OCI-LY7 (cell line): ENCODE measurements at regions not wholly inside any gene's neighbourhood (a gene's known extent, or its start where the extent isn't known, plus 50 kb on each side); places are given as distances from the start of the nearest gene placed in this dataset.

Experiments
- BruUV-seq: library from RNA; stranded (reverse); fragments of 400-500 nt; replicated peaks from 2 replicates; lab custom pipeline; 2021; lab: Mats Ljungman, UMichigan
- CTCF ChIA-PET: fragments of 300-600 bp; sonication (Branson Sonifier 250); formaldehyde crosslinking; loops from one replicate; lab custom pipeline; 2022; ENCODE audit warnings: antibody characterized with exemption; ENCODE audit not compliant: unreplicated experiment; lab: Charles Lee
- POLR2A ChIA-PET: fragments of 300-600 bp; sonication (Branson Sonifier 250); formaldehyde crosslinking; loops from one replicate; lab custom pipeline; 2022; ENCODE audit warnings: antibody characterized with exemption; lab: Charles Lee
- DNase-seq: peaks from one replicate; pipeline ENCODE4 v3.0.0-alpha.2; 2015; ENCODE audit warnings: low spot score
- H2AFZ ChIP-seq: fragments of 200-600 bp; sonication (generic), shearing (Covaris generic); 2 replicates; pipeline ENCODE4 v1.6.1; 2014; ENCODE audit warnings: mild to moderate bottlenecking, antibody characterized with exemption, low read length, moderate library complexity
- H3K27ac ChIP-seq: fragments of 200-600 bp; sonication (generic); 2 replicates; pipeline ENCODE4 v1.5.1; 2014; ENCODE audit warnings: mixed run types, low read depth, mild to moderate bottlenecking, moderate library complexity, low read length, inconsistent platforms; ENCODE audit not compliant: poor library complexity, severe bottlenecking
- H3K36me3 ChIP-seq: fragments of 200-600 bp; sonication (generic); 2 replicates; pipeline ENCODE4 v1.6.1; 2014; ENCODE audit warnings: mild to moderate bottlenecking, antibody characterized with exemption, low read length, moderate library complexity, mixed read lengths; ENCODE audit not compliant: insufficient read depth
- H3K4me1 ChIP-seq: fragments of 200-600 bp; sonication (generic); 2 replicates; pipeline ENCODE4 v1.5.1; 2014; ENCODE audit warnings: mild to moderate bottlenecking, low read length; ENCODE audit not compliant: insufficient read depth, poor library complexity, severe bottlenecking
- H3K4me2 ChIP-seq: fragments of 200-600 bp; sonication (generic); 2 replicates; pipeline ENCODE4 v1.6.1; 2014; ENCODE audit warnings: mild to moderate bottlenecking, low read length
- H3K4me3 ChIP-seq: fragments of 200-600 bp; sonication (generic); 2 replicates; pipeline ENCODE4 v1.5.1; 2014; ENCODE audit warnings: mild to moderate bottlenecking, low read depth, low read length; ENCODE audit not compliant: poor library complexity, severe bottlenecking
- H3K79me2 ChIP-seq: fragments of 200-600 bp; sonication (generic); 2 replicates; pipeline ENCODE4 v1.6.1; 2016; ENCODE audit warnings: low read depth, mild to moderate bottlenecking, low read length, moderate library complexity, mixed read lengths; ENCODE audit not compliant: insufficient read depth
- H3K9me2 ChIP-seq: fragments of 200-600 bp; sonication (generic); 2 replicates; pipeline ENCODE4 v1.6.1; 2016; ENCODE audit warnings: mild to moderate bottlenecking, low read length, mixed read lengths; ENCODE audit not compliant: insufficient read depth
- H3K9me3 ChIP-seq: fragments of 200-600 bp; sonication (generic); 2 replicates; pipeline ENCODE4 v1.6.1; 2014; ENCODE audit warnings: mild to moderate bottlenecking, mixed run types, low read length, mixed read lengths
- H4K20me1 ChIP-seq: fragments of 200-600 bp; sonication (generic); 2 replicates; pipeline ENCODE4 v1.6.1; 2014; ENCODE audit warnings: mild to moderate bottlenecking, antibody characterized with exemption, low read length, moderate library complexity, mixed read lengths; ENCODE audit not compliant: insufficient read depth
- EZH2phosphoT487 ChIP-seq: fragments of 200-600 bp; sonication (generic); IDR thresholded peaks from 2 replicates; pipeline ENCODE4 v1.6.1; 2018; ENCODE audit warnings: low read depth, borderline replicate concordance, mild to moderate bottlenecking, mixed run types, antibody characterized with exemption, low read length, moderate library complexity, mixed read lengths
- intact Hi-C: fragments of 100-400 bp; cut with micrococcal nuclease; formaldehyde crosslinking; loops from one replicate; pipeline ENCODE4 v1.10.0; 2022; ENCODE audit not compliant: unreplicated experiment
- TF ChIP-seq, protein P1 (sequence below): fragments of 200-600 bp; sonication (generic); conservative IDR thresholded peaks from 2 replicates; pipeline ENCODE4 v1.5.1; 2014; ENCODE audit warnings: mild to moderate bottlenecking, antibody characterized with exemption, low read length, moderate library complexity, mixed read lengths

GRCh38 chr9:18331808-18332209, 142.1 kb upstream of the ADAMTSL1 start:
- no TSS peak for BruUV-seq
- TF ChIP-seq, protein P1, sequence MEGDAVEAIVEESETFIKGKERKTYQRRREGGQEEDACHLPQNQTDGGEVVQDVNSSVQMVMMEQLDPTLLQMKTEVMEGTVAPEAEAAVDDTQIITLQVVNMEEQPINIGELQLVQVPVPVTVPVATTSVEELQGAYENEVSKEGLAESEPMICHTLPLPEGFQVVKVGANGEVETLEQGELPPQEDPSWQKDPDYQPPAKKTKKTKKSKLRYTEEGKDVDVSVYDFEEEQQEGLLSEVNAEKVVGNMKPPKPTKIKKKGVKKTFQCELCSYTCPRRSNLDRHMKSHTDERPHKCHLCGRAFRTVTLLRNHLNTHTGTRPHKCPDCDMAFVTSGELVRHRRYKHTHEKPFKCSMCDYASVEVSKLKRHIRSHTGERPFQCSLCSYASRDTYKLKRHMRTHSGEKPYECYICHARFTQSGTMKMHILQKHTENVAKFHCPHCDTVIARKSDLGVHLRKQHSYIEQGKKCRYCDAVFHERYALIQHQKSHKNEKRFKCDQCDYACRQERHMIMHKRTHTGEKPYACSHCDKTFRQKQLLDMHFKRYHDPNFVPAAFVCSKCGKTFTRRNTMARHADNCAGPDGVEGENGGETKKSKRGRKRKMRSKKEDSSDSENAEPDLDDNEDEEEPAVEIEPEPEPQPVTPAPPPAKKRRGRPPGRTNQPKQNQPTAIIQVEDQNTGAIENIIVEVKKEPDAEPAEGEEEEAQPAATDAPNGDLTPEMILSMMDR: no peak
- TF ChIP-seq EZH2phosphoT487: no peak
- Histone ChIP-seq H3K4me2 (no peak overlapping the region), H3K9me3 (no peaks in the 10 kb centered on the region), H4K20me1 (no peaks in the 10 kb centered on the region), H3K27ac (no peak overlapping the region), H3K4me3 (no peak overlapping the region), H3K36me3 (no peaks in the 10 kb centered on the region), H3K9me2 (no peaks in the 10 kb centered on the region), H3K4me1 (no peaks in the 10 kb centered on the region), H3K79me2 (no peaks in the 10 kb centered on the region), H2AFZ (no peak overlapping the region)
- CTCF ChIA-PET: no interaction called here
- DNase-seq: no peak
- intact Hi-C loops: no loop called here
- POLR2A ChIA-PET: no interaction called here

GRCh38 chr9:18333157-18333556, 140.8 kb upstream of the ADAMTSL1 start:
- no peaks in the 10 kb centered on the region for H3K79me2 ChIP-seq
- BruUV-seq: no TSS peak
- POLR2A ChIA-PET: no interaction called here
- no peaks in the 10 kb centered on the region for H3K4me1 ChIP-seq
- H2AFZ ChIP-seq: no peak overlapping the region
- H3K36me3 ChIP-seq: no peaks in the 10 kb centered on the region
- intact Hi-C loops: no loop called here
- no peaks in the 10 kb centered on the region for H3K9me2 ChIP-seq
- CTCF ChIA-PET: no interaction called here
- no peak overlapping the region for H3K4me2 ChIP-seq
- H4K20me1 ChIP-seq: no peaks in the 10 kb centered on the region
- H3K4me3 ChIP-seq: no peak overlapping the region
- no peaks in the 10 kb centered on the region for H3K9me3 ChIP-seq
- TF ChIP-seq EZH2phosphoT487: no peak
- TF ChIP-seq, protein P1: no peak
- no peak for DNase-seq
- no peak overlapping the region for H3K27ac ChIP-seq

DNA sequence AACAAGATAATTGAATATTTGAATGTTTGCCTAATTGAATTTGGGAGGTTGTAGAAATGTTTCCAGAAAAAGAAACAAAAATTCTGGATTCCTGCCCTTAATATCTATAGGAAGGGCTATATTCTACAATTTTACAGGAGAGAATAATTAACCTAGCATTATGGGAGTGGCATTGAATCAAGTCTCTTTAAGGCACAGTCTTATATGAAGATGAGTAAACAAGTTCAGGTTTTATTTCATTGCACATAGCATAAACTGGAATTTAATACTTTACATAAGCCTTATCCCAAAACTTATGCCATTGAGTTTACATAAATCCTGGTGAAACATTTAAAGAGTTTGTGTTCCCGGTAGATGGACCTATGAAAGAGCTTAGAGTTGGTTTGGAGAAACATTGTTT, 138.1 kb upstream of the ADAMTSL1 start:
- intact Hi-C loops: no loop called here
- ChIA-PET POLR2A (interaction anchor here (0.6 to 0.7 kb wide), 5 partner anchors 8 to 1021 kb away, joined by 3 to 6 read pairs (median 4); no protein-coding TSS in a partner anchor), CTCF (no interaction called here)
- no peaks in the 10 kb centered on the region for H3K9me3 ChIP-seq
- TF ChIP-seq EZH2phosphoT487: no peak
- no peaks in the 10 kb centered on the region for H3K4me1 ChIP-seq
- no peak for DNase-seq
- no peaks in the 10 kb centered on the region for H3K9me2 ChIP-seq
- no peak overlapping the region for H3K4me3 ChIP-seq
- H3K79me2 ChIP-seq: no peaks in the 10 kb centered on the region
- no peaks in the 10 kb centered on the region for H4K20me1 ChIP-seq
- no peak overlapping the region for H3K4me2 ChIP-seq
- BruUV-seq: no TSS peak
- no peak overlapping the region for H3K27ac ChIP-seq
- no peak overlapping the region for H2AFZ ChIP-seq
- H3K36me3 ChIP-seq: no peaks in the 10 kb centered on the region
